HG03066 (cell line): ENCODE measurements at regions not wholly inside any gene's neighbourhood (a gene's known extent, or its start where the extent isn't known, plus 50 kb on each side); places are given as distances from the start of the nearest gene placed in this dataset.
A peak's percentile ranks its signal among the peaks of the same experiment; 100 is the strongest.

Experiments used
- ATAC-seq: cut with Tn5 transposase; IDR thresholded peaks from one replicate; pipeline ENCODE4 v1.9.1; 2021; ENCODE audit warnings: low read depth; ENCODE audit not compliant: unreplicated experiment

DNA sequence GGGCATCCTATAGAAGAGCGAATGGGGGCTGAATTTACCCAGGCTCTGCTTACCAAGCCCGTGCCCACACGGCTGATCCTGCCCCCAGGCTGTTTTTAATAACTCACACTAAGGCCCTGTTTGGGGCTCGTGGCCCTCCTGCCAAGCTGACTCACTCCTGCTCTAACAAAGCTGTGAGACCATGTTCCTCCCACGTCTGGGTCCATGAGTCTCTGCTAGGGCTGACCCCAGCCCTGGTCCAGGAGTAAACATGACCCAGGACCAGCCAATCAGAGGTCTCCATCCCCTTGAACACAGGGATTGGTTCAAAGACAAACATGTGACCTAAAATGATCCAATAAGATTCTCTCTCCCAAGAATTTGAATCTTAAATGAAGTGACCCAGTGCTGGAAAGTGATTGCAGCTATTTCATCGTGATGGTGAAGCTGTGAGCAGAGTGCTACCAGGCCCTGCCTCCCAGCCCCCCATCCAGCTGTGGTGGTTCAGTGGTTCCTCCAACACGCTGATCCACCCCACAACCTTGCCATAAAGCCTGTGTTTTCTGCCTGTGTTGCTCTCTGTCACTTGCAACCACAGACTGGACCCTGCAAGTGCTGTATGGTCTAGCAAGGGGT, 57.2 kb downstream of the C16orf82 start:
- ATAC-seq = no peak

DNA sequence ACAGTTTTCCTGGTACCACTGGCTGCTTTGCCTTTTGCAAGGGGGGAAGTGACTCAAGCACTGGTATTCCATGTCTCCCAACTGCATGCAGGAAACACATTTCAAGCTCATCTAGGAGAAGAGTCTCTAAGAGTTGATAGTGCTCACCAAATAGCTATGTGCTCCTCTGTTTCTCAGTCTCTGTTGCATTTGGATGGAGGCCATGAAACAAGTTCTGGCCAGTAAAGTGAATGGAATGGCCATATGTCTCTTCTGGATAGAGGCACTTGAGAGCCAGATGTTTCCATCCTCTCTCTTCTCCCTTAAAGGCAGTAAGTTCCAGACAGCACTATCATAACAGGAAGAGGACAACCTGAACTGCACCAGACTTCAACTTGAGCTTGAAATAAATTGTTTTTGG, 60.6 kb downstream of the C16orf82 start:
- ATAC-seq = no peak

DNA sequence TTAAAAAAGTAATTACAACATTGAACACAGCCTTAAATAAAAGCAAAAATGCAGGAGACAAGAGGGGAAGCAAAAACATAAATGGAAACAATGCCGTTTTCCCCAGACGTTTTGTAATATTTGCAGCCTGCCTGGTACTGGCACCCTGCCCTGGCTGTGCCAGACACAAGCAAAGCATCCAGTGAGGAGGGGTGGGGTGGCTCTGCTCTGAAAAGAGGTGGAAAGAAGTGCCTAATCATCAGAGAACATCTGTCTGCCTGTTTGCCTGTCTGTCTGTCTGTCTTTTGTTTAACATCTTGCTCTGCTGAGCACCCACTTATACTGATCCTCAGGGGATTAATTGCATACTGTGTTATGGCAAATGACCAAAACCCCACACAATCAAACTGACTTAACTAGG, 62.7 kb downstream of the C16orf82 start:
- ATAC-seq = no peak

DNA sequence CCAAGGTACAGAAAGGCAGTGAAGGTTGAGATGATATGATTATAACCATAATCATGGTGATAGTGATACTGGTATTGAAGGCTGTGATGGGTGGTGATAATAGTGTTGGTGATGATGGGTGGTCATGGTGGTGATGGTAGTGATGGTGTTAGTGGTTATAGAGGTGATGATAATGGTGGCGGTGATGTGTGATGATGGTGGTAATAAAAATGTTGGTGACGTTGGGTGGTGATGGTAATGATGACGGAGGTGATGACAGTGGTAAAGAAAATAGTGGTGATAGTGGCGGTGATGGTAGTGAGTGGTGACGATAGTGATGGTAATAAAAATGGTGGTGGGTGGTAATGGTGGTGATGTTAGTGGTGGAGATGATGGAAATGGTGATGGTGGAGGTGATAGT, 65.1 kb upstream of the KDM8 start:
- ATAC-seq = no peak

DNA sequence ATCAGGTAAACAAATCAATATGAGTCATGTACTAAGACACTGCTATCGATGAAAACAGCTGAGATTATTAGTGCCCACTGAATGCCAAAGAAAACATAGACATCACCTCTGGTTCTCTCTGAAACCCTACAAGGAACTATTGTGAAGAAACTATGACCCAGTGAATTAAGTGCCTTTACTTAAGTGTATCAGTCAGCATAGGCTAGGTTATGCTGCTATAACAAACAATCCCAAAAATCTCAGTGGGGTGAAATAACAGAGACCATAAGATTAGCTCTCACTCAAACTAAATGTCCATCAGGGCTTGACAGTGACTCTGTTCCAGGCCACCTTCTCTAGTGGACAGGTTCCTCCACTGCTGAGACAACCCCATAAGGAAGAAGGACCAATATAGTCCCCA, 57.7 kb upstream of the KDM8 start:
- no peak for ATAC-seq

DNA sequence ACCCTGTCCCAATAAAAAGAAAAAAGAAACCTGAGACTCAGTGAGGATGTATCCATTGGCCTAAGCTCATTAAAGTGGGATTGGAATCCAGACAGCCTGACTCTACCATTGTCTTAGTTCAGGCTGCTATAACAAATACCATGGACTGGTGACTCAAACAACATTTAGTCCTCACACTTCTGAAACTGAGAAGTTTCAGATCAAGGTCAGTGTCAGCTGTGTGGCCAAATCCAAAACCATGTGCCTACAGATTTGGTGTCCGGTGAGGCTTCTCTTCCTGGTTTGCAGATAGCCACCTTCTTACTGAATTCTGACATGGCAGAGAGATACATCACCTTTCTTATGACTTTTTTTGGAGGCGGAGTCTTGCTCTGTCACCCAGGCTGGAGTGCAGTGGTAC, 53.3 kb upstream of the KDM8 start:
- ATAC-seq = peak; percentile 85

DNA sequence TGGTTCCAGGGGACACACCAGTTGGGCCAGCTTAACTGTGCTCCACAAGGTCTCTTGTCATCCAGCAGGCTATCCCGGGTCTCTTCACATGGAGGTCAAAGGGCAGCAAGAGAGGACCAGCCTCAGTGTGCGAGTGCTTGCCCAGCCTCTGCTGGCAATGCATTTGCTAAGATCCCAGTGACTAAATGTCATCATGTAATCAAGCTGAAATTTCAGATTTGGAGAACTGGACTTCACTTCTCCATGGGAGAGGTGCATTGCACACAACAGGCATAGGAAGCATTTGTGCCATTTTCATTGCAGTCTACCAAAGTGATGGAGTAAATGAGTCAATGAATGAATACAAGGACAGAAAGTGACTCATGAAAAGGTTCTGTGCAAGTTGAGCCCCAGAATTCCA, 51.2 kb upstream of the KDM8 start:
- no peak for ATAC-seq

DNA sequence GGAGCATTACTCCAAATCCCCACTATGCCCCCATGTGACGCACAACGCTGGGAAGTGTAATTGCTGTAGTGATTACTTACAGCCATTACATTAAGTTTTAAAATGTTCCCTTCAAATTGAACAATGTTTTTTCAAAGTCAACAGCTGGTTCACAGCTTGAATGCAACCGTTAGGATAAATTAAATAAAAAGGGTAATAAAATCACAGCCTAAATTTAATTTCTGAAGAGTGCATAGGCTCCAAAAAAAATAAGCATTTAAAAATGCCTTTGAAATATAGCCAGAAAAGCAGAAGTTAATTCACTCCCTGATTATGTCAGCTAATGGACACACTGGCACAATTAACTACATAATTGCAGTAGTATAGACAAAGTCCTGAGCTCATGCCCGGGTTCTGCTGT, 50.5 kb upstream of the KDM8 start:
- no peak for ATAC-seq
